22Rv1 (cell line): ENCODE measurements at regions not wholly inside any gene's neighbourhood (a gene's known extent, or its start where the extent isn't known, plus 50 kb on each side); places are given as distances from the start of the nearest gene placed in this dataset.

Experiments
- ZFX ChIP-seq: fragments of 450-650 bp; IDR thresholded peaks from 2 replicates; pipeline ENCODE4 v1.6.1; 2017; ENCODE audit warnings: antibody characterized with exemption, borderline replicate concordance
- TF ChIP-seq, protein P1 (sequence below): fragments of 450-650 bp; IDR thresholded peaks from 2 replicates; pipeline ENCODE4 v1.5.1; 2017; ENCODE audit warnings: mild to moderate bottlenecking

DNA sequence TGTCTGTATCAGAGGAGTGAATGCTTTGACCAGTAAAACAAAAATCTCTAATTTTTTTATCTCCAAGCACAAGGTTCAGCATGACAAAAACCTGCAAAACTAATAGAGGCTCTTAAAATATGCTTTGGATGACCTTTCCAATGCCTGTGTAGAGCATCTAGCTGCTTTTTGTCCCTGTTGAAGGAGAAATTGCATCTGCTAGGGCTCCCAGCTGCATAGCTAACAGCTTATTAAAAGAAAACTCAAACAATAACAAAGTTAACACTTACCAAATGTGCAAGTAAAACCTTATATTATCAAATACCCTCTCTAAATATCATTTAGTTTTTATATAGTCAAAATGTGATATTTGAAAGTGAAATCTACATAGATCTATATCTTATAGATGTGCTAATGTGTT lies 378.6 kb downstream of the CD109 start:
- TF ChIP-seq, protein P1, sequence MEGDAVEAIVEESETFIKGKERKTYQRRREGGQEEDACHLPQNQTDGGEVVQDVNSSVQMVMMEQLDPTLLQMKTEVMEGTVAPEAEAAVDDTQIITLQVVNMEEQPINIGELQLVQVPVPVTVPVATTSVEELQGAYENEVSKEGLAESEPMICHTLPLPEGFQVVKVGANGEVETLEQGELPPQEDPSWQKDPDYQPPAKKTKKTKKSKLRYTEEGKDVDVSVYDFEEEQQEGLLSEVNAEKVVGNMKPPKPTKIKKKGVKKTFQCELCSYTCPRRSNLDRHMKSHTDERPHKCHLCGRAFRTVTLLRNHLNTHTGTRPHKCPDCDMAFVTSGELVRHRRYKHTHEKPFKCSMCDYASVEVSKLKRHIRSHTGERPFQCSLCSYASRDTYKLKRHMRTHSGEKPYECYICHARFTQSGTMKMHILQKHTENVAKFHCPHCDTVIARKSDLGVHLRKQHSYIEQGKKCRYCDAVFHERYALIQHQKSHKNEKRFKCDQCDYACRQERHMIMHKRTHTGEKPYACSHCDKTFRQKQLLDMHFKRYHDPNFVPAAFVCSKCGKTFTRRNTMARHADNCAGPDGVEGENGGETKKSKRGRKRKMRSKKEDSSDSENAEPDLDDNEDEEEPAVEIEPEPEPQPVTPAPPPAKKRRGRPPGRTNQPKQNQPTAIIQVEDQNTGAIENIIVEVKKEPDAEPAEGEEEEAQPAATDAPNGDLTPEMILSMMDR: no peak
- TF ChIP-seq ZFX: no peak
